Tongue (tissue), 1 donor: ENCODE measurements at regions not wholly inside any gene's neighbourhood (a gene's known extent, or its start where the extent isn't known, plus 50 kb on each side); places are given as distances from the start of the nearest gene placed in this dataset.
"Not testable (repeated sequence)": the region's sequence is repeated elsewhere in the genome, so short reads cannot be mapped to it uniquely, and the experiment has no call there.

Source experiments
- DNase-seq: peaks from one replicate; pipeline ENCODE4 v3.0.0-alpha.2; 2015

DNA sequence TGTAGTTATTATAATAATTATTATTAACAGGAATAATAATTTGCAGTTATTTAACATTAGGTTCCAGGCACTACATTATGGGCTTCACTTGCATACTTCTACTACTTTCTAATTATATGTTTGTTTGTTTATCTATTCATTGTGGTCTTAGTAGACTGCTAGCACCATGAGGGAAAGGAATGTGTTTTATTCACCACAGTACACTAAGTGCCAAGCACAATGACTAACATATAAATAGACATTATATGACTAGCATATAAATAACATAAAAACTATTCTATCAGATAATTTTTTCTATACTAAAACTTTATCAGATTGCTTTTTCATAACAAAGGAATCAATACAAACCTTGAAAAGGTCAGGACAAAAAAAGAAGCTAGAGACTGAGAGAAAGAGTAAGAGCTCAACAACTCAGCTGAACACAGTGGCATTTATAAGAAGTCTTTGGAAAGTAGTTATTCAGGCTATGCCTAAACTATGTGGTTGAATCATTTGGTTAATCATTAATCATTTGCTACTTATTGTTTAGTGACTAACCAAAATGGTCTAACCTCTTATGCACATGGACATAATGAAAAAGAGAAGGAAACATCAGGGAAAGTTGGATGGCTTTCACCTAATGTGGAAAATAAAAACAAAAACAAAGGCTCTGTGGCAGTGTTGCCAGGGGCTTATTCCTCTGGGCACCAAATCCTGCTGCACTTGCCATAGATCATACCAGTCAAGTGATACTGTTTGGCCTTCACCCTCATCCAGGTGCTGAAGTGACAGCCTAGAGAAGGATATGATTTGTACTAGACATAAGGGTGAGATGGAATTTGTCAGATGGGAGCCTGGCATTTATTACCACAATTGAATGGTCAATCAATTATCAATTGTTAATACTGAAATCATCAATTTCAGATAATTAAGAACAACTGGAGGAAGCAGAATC lies 174.9 kb downstream of the ETAA1 start:
- DNase-seq = no peak

DNA sequence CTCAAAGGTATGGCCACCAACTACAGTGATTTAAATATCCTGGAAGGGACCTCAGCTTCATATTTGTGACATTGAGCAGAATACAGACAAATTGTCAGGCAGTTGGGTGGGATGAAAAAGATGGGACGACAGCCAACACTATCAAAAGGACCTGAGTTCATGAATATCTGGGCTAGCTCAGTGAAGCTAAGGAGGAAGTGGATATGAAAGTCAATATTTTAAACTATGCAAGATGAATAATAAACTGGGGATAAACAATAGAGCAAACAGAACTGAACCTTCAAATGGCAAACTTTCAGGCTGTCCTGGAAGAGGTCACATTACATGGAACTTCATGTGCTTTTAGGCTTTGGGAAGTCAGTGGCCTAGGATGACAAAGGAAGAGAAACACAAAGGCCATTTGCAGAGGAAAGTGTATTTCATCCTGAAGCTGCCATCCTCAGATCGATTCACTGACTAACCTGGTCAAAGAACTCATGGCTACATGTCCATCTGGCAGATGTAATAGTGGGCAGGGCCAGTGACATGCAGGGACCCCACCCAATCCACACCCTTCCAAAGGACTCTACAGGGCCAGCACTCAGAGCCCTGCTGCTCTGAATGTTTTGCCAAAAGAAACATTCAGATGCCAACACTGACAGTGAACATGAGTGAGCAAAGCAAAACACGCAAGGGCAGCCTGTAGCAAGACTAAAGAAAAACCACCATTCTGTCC lies 175.7 kb downstream of the ETAA1 start:
- no peak for DNase-seq

DNA sequence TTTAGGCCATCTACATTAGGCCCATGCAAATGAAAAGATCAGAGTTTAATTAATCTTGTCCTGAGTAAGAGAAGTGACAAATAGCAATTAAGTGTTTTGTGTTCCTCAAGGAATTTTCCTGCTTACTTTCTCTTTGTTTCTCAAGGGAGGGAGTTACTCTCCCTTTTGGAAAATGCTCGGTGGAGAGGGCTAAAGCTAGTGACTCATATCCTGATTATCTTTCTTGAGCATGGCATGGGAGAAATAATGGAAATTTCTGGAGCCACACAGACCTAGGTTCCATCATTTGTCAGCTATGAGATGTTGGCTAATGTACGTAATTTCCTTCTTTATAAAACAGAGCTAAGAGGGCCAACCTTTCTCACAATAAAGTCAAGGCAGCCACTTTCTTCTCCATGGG lies 177.1 kb downstream of the ETAA1 start:
- DNase-seq = no peak

DNA sequence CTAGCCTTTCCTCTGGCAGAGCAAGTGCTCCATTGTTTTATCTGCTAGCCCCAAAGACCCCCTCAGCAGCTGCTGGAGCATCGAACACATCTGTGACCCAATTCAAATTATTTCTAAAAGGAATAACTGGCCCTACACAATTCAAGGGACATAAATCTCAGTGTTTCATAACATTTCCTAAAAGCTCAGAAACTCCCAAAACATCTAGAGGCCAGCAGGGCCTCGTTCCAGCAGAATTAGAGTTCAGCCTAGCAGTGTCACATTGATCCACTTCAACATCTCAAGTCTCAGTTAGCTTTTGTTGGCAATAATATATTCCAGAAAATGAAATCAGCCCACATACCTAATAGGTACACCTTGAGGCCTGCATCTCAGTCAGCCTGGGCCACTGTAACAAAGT lies 179.1 kb downstream of the ETAA1 start:
- no peak for DNase-seq

DNA sequence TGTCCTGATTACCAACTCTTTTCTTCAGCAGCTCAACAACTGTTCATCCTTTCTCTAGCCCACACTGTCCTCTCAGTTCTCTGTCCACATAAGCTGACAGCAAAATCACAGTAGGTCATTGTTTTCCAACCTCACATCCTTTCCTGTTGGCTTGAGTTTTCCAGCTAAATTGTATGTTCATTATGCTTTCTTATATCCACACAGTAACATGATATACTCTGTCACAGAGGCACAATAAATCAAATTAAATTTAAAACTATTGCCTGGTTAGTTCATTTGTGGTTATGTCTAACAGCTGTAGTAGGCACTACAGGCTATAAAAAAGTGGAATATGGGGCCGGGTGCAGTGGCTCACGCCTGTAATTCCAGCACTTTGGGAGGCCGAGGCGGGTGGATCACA lies 179.9 kb downstream of the ETAA1 start:
- DNase-seq = peak; percentile 24

DNA sequence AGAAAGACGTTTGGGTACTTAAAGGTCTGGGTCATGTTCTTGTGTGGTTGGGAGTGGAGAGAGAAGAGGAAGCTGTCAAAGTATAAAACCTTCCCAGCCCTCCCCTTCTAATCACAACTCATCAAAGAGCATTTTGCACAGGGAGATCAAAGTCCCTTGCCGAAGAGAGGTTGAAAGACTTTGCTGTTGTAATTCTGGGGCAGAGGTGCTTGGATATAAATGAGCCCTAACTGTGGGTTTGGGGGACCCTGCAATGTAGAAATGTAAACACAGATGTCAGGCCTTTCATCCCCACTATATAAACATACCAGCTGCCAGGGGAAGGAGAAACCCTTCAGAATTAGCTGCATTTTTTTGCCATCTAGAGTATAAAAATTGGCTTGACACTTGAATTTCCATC lies 182.1 kb downstream of the ETAA1 start:
- DNase-seq = no peak

DNA sequence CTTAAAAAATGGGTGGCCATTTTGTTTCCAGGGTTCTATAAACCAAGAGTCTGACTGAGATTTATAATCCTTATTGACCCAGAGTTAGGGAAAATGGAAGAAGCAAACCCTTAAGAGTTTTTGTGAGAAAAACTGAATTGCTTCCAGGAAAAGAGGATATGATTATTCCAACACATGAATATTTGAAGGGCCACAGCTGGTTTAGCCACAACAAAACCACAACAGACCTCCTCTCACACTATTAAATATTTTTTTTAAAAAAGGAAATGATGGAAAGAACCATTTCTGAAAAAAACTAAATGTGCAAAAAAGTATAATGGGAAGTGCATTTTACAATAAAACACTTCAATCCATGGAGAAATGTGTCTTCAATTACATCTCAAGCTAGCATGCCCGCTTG lies 182.7 kb downstream of the ETAA1 start:
- DNase-seq = no peak

DNA sequence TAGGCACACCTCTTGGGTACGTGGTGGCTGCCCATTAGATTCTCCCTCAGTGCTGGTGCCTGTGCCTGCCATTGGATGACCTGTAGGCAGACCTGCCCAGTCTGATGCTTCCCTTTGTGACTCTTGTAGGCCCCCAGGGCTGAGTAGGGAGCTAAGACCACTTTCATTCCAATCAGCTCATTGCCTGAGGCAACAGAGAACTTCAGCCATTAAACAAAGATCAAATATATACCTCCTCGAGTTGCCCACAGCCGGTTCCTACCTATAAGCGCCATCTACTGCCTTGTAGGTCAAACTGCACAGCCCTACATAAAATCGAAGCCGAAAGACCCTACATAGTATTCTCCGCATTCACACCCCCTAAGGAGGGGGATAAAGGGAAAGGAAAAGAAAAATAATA lies 184.6 kb downstream of the ETAA1 start:
- DNase-seq = no peak

DNA sequence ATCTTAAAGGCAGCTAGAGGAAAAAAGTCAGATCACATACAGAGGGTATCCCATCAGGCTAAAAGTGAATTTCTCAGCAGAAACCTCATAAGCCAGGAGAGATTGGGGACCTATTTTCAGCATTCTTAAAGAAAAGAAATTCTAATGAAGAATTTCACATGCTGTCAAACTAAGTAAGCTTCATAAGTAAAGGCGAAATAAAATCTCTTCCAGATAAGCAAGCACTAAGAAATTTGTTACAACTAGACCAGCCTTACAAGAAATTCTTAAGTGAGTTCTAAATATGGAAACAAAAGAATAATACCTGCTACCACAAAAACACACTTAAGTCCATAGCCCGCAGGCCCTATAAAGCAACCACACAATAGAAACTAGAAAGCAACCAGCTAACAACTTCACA lies 186.1 kb downstream of the ETAA1 start:
- DNase-seq = no peak

DNA sequence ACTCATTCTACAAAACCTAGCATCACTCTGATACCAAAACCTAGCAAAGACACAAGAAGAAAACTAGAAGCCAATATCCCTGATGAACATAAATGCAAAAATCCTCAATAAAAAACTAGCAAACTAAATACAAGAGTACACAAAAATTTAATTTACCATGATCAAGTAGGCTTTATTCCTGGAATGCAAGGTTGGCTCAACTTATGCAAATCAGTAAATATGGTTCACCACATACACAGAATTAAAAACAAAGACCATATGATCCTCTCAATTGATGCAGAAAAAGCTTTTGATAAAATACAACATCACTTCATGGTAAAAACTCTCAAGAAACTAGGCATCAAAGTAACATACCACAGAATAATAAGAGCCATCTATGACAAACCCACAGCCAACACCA lies 188.3 kb downstream of the ETAA1 start:
- no peak for DNase-seq

DNA sequence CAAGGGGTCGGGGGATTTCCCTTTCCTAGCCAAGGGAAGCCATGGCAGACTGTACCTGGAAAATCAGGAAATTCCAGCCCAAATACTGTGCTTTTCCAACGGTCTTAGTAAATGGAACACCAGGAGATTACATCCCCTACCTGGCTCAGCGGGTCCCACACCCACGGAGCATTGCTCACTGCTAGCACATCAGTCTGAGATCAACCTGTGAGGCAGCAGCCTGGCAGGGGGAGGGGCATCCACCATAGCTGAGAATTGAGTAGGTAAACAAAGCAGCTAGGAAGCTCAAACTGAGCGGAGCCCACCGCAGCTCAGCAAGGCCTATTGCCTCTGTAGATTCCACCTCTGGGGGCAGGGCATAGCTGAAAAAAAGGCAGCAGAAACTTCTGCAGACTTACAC lies 192.0 kb downstream of the ETAA1 start:
- DNase-seq = not testable (repeated sequence)

DNA sequence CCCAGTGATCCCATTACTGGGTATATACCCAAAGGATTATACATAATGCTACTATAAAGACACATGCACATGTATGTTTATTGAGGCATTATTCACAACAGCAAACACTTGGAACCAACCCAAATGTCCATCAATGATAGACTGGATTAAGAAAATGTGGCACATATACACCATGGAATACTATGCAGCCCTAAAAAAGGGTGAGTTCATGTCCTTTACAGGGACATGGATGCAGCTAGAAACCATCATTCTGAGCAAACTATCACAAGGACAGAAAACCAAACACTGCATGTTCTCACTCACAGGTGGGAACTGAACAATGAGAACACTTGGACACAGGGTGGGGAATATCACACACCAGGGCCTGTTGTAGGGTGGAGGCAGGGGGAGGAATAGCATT lies 197.4 kb downstream of the ETAA1 start:
- not testable (repeated sequence) for DNase-seq

DNA sequence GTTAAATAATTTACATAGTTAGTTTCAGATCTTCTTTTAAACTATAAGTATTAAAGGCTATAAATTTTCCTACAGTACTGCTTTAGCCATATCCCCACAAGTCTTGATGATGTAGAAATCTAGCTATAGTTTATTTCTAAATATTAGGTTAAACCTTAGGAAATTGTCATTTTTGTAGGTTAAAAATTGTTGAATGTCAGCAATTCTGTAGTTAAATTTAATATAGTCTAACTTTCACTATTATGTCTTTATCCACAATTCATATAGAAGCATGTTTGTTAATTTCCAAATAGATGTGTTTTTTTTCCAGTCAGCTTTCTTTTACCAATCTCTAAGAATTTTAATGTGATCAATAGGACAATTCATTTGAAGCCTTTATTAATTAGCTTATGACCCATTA lies 199.7 kb downstream of the ETAA1 start:
- no peak for DNase-seq

DNA sequence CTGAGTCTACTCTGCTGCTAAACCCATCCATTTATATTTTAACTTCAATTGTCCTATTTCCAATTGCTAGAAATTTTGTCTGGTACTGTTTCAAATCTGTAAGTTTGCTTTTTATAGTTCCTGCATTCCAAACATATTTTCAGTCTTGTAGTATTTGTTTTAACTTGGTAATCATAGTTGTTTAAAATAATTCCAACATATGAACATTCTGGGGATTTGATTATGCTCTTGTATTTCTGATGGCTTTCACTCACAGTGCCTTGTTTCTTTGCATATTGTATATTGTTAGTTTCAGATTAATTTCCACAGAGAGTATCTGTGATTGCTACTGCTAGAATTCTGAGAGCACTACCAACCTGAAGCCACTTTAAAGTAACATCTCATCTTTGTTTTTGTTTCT lies 202.4 kb downstream of the ETAA1 start:
- no peak for DNase-seq

DNA sequence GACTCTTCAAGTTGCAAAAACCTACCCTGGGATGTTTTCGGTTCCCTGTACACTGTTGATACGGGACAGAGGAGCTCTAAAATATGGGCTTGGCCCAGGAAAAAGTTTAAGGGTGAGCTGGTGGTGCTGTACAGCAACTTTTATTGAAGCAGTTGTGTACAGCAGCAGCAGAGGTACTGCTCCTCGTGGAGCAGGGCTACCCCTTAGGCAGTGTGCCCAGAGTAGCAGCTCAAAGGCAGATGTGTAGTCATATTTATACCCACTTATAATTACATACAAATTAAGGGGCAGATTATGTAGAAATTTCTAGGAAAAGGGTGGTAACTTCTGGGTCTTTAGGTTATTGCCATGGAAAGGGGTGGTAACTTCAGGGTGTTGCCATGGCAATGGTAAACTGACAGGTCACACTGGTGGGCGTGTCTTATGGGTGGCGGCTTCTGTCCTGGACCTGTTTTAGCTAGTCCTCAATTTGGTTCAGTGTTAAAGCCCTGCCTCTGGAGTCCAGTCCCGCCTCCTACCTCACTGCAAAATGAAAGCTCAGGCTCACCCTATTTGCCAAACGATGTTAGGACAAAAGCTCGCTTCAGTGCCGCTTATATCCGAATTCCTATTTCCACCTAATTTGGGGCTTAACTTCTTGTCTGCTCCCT lies 203.2 kb downstream of the ETAA1 start:
- DNase-seq = no peak

DNA sequence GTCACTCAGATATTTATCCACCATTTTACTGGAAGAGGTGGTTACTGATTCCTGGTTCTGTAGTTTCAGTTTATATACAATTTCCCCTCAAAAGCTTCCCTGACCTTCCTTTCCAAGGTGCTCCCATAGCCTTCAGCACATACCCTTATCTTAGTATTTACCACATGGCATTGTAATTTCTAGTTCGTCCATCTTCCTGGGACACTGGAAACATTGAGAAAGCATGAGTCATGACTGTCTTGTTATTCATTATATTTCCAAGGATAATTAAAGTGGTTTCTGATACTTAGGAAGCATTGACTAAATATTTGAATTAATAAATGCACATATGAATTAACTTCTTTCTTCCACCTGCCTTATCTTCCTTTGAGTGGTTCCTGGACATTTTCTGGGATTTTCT lies 203.8 kb downstream of the ETAA1 start:
- no peak for DNase-seq

DNA sequence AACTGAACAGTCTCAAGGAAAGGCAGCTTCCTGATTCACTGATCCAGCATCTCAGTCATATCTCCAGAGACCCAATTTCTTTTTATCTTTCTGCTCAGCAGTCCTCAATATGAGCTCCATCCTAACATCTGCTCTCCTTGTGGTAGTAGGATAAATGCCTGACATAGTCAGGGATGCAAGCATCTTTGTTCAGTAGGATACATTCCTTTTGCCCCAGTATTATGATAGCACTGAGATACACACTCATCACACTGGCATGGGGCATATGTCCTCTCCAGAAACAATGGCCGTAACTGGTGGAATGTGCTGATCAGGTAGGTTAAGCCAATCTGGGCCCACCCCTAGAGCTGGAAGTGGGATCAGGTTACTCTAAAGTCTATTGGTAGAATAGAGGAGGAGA lies 207.2 kb downstream of the ETAA1 start:
- DNase-seq = no peak

DNA sequence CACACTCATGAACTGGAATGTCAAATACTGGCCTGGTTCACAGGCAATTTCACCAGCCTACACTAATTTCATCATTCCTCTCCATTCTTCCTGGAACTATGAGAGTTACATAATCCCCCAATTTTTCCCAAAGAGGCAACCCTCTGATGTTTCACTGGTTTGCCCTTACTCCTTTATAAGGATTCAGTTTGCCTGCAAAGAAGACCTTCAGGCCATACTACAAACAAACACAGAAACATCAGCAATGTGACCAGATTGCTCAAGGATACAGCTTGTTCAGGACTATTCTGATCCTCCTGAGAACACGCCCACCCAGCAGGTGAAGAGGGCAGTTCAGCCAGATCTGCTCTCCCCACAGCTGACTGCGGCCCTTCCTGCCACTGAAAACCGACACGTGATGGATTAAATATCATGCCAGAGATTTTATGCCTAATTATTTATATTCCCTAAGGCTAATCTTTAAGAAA lies 215.5 kb downstream of the ETAA1 start:
- peak; percentile 14 for DNase-seq

DNA sequence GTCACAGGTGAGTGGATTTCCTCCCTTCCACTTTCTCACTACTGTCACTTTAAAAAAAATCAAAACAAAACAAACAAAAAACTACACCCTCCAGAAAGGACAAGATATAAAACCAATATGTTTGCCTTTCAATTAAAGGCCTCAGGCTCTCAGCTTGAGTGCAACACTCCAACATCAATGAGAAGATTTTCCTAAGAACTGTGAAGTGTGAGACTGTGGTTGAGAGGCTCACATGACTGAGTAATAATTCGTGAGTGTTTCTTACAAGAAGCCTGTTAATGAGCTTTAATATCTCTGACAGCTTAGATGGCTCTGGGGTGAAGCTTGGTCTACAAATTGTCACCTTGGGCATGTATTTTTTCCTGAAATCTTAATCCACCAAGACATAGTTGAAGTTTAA lies 216.1 kb downstream of the ETAA1 start:
- no peak for DNase-seq

DNA sequence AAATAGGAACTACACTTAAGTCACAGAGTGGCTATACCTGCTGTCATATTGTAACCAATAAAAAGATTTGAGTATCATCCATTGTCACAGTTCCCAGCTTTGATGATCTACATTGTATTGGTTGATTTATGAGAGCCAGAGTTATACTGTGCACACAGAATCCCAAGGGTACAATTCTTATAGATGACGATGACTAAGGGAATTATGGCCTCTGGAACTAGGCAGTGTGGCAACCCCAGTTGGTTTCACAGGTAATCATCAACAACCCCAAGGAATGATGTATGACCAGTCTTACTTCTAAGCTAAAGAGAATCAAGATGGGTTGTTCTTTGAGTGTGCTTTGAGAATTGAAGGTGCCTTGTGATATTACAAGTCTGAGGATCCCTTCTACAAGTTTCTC lies 217.3 kb downstream of the ETAA1 start:
- no peak for DNase-seq

DNA sequence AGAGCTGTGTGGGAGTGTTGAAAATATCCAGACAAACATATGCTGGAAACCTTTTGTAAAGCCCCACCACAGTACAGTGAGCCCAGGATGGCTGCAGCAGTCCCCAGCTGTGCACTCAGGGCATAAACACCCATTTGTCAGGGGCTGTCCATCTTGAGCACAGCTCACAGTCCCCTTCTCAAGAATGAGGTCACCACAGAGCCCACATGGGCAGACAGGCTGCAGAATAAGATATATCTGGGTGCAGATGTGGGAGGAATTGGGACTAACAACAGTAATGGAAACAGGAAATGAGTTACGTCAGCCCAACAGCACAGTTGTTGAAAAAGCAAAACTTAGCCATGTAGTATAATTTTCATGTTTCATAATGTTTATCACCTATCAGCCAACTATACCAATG lies 219.6 kb downstream of the ETAA1 start:
- DNase-seq = peak; percentile 66

DNA sequence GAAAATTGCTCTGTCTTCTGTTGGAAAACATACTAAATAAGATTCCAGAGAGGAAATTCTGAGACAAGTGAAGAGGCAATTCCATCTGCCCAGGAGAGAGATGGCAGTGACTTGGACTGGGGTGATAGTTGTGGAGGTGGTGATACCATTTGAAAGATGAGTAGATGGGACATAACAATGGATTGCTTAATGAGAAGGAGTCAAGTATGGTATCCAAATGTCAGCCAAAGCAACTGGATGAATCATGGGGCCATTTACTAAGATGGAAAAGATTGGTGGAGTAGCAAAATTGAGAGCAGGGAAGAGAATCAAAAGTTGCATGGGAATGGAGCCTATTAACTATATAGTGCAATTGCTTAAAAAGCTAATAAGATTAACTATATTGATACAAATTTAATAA lies 222.1 kb downstream of the ETAA1 start:
- no peak for DNase-seq

DNA sequence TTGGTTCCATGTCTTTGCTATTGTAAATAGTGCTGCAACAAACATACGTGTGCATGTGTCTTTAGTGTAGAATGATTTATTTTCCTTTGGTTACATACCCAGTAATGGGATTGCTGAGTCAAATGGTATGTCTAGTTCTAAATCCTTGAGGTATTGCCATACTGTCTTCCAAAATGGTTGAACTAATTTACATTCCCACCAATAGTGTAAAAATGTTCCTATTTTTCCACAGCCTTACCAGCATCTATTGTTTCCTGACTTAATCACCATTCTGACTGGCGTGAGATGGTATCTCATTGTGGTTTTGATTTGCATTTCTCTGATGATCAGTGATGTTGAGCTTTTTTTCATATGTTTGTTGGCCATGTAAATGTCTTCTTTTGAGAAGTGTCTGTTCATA lies 226.6 kb downstream of the ETAA1 start:
- DNase-seq = not testable (repeated sequence)
